ENCODE measurements at regions not wholly inside any gene's neighbourhood (a gene's known extent, or its start where the extent isn't known, plus 50 kb on each side); places are given as distances from the start of the nearest gene placed in this dataset.

GRCh38 chr2:223472771-223473170 lies 129.4 kb downstream of the SCG2 start:
- 0 out of 7 replicates have a peak, but pooled peaks cover 0 to 2% (median 0%) of the 10 kb centered on the region in 4 experiments for H3K4me1 ChIP-seq (replicated peaks in 1 of 4; ENCODE audit: control insufficient read depth in 3 of 4, insufficient read depth in 4 of 4, low read length in 3 of 4)
- no peak overlapping the region for H4K5ac ChIP-seq (ENCODE audit: insufficient read length, low read depth, low read length)
- H3K4me2 ChIP-seq (ENCODE audit: insufficient read depth in 1 of 2, low read depth in 2 of 2, low read length in 2 of 2): no peak overlapping the region
- no peaks in the 10 kb centered on the region for H3K36me3 ChIP-seq (ENCODE audit: control insufficient read depth in 2 of 4, insufficient read depth in 4 of 4, low read length in 3 of 4)
- H3K27me3 ChIP-seq (replicated peaks in 1 of 4; ENCODE audit: control insufficient read depth in 3 of 4, extremely low read depth in 1 of 4, insufficient read depth in 3 of 4, low read length in 3 of 4): no peaks in the 10 kb centered on the region
- H2BK12ac ChIP-seq (ENCODE audit: low read depth, low read length): no peak overlapping the region
- no peak overlapping the region for H4K8ac ChIP-seq (ENCODE audit: extremely low read depth, insufficient read depth, low read length)
- WGBS, 2 experiments (ENCODE audit: extremely low coverage in 1 of 2, insufficient coverage in 1 of 2, insufficient read length in 1 of 2, insufficient replicate concordance in 2 of 2, low coverage in 1 of 2, low lambda C conversion rate in 2 of 2, missing lambda C conversion rate in 1 of 2): 95% methylated on average over 4 of the region's 4 CpGs; no CpG with 5 or more reads in 1 of the 2 experiments
- H3K4ac ChIP-seq (replicated peaks; ENCODE audit: insufficient read length, low read depth, low read length): no peak overlapping the region
- ChIA-PET POLR2A (ENCODE audit: partially characterized antibody) (no interaction called here), CTCF (ENCODE audit: partially characterized antibody) (no interaction called here)
- no peaks in the 10 kb centered on the region for H3K9me3 ChIP-seq (ENCODE audit: insufficient read depth in 2 of 2, low read depth in 1 of 2, low read length in 1 of 2)
- H2BK20ac ChIP-seq (ENCODE audit: low read length): no peak overlapping the region
- no peak overlapping the region for H3K9ac ChIP-seq (replicated peaks in 1 of 4; ENCODE audit: extremely low read depth in 1 of 4, low read depth in 3 of 4, low read length in 3 of 4)
- no peak overlapping the region for H2BK120ac ChIP-seq (replicated peaks; ENCODE audit: low read depth, low read length)
- no peak overlapping the region for H2AK5ac ChIP-seq (ENCODE audit: low read depth, low read length)
- H3K4me3 ChIP-seq (ENCODE audit: extremely low read depth in 1 of 4, insufficient read depth in 2 of 4, low read depth in 3 of 4, low read length in 4 of 4): no peak overlapping the region
- no peak overlapping the region for H2BK5ac ChIP-seq (ENCODE audit: low read depth, low read length)
- H3K18ac ChIP-seq (ENCODE audit: extremely low read depth, low read length): no peak overlapping the region
- no peak overlapping the region for H3K56ac ChIP-seq (replicated peaks; ENCODE audit: insufficient read length, low read depth, low read length)
- no peak overlapping the region for H3K23ac ChIP-seq (ENCODE audit: insufficient read length)
- no peak for FAIRE-seq
- no peak overlapping the region for H2AFZ ChIP-seq (ENCODE audit: low read length)
- no peak for DNase-seq (ENCODE audit: low read depth in 1 of 2, low spot score in 2 of 2)
- H3K79me1 ChIP-seq (ENCODE audit: low read depth, low read length): no peaks in the 10 kb centered on the region
- H3K14ac ChIP-seq (ENCODE audit: insufficient read length): no peak overlapping the region
- H3K27ac ChIP-seq (ENCODE audit: low read depth, low read length): no peak overlapping the region
- H3K79me2 ChIP-seq (ENCODE audit: control insufficient read depth in 1 of 2, insufficient read depth in 2 of 2, low read length in 2 of 2): no peaks in the 10 kb centered on the region
- no peaks in the 10 kb centered on the region for H4K20me1 ChIP-seq (replicated peaks in 1 of 2; ENCODE audit: control insufficient read depth in 1 of 2, insufficient read depth in 2 of 2, low read length in 2 of 2)
- no peak overlapping the region for H4K91ac ChIP-seq (replicated peaks; ENCODE audit: insufficient read length, low read length)
- no peak overlapping the region for H2BK15ac ChIP-seq (ENCODE audit: low read length)
- no peaks in the 10 kb centered on the region for H3K23me2 ChIP-seq (ENCODE audit: low read depth, low read length)
- no peak for TF ChIP-seq TCF12 (IDR thresholded peaks at IDR 0.05; ENCODE audit: low read depth, low read length)
- no peak for TF ChIP-seq JUN (IDR thresholded peaks at IDR 0.05; ENCODE audit: low read depth, low read length)

All from H1 (cell line).